ENCODE measurements at regions not wholly inside any gene's neighbourhood (a gene's known extent, or its start where the extent isn't known, plus 50 kb on each side); places are given as distances from the start of the nearest gene placed in this dataset.
"Not testable (repeated sequence)": the region's sequence is repeated elsewhere in the genome, so short reads cannot be mapped to it uniquely, and the experiment has no call there.

DNA sequence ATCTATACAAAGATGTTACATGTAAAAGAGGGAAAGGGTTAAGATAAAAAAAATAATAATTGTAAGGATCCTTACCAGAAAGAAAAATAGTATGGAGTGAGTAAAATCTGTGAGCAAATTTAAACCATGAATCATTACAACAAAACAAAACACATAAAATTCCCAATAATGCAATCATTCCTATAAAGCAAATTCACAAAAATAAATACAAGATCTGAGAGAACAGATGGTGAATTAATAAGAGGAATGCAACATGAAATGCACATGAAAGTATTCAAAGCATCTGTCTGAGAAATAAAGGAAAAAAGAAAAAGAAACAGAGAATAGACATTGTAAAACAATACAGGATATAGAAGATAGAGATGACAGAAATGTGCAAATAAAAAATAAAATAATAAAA lies 681.5 kb upstream of the KLHL1 start:
- DNase-seq (ENCODE audit: low spot score) = no peak

DNA sequence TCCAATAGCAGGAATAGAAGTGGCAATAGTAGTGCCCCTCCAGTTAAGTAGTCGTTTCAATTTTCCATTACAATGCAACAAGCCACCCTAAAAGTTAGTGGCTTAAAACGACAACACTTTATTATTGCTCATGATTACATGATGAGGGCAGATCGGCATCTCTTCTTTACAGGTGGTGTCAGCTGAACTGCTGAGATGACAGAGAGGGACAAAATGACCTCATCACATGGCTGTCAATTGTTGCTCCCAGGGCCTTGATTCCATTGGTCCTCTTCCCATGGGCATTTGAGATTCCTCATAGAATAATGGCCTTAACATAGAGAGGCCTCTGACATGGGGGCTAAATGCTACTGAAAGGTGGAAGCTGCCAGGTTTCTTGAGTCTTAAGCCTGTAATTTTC lies 679.8 kb upstream of the KLHL1 start:
- no peak for DNase-seq (ENCODE audit: low spot score)

DNA sequence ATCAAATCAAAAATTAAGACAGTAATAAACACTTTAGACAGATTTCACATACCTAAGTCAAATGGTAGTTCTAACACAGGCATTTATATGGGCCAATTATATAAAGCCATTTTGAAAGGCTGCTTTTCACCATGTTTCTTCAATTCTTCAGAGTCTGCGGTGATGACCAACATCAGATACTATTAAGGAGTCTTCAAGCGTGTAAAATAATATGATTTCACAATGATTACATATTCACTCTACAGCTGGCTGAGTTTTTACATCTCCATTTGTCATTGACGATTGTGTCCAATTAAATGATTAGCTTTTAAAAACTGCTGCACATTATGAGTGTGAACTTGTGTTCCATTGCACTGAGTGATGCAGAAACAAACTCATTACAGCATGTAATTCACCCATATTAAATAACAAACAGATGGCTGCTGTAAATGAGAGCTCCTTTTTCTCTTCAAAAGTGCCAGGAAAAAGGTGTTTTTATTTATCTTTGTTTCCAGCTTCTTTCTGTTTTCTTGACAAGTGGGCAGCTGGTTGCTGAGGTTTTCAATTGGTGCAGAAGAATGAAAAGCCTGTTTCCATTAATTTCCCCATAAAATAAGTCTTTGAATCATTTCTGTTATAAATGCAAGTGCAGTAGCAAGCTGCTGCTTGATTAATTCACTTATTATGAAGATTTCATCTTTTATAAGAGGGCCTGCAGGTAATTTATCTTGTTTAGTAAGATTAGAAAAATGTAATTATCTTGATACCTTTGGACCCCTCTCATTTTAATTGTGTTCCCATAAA lies 676.1 kb upstream of the KLHL1 start:
- no peak for DNase-seq (ENCODE audit: low spot score)

DNA sequence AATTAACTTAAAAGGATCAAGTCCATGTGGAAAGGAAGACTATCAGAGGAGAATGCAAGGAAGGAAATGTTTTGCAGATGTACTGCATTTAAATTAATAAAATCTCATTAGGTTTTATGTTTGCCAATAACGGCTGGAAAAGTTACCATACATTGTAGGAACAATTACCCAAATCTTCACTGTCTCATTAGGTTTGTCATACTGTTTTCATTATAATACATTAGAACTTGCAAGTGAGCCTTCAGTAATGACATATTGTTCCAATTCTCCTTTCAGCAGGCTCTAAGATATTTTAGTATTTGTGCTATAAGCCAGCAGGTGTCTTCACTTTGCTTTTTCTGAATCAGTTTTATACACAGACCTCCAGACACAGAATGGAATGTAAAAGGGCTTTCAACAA lies 661.6 kb upstream of the KLHL1 start:
- DNase-seq (ENCODE audit: low spot score) = no peak

DNA sequence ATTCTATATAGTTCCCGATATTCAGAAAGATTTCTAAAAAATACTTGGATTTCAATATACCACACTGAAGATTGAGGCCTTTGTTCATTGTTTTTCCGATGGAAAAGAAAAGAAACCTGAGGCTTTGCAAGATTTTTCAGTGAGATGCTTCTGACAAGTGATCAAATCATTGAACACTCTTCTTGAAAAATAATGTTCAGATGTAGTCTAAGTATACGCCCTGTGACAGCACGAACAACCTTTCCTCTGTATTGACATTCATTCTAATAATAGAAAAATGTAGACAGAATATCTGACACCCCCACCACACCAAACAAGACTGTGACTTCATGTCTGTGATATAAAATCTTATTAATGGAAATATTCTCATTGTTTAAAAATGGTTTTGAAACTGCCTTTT lies 650.7 kb upstream of the KLHL1 start:
- no peak for DNase-seq (ENCODE audit: low spot score)

DNA sequence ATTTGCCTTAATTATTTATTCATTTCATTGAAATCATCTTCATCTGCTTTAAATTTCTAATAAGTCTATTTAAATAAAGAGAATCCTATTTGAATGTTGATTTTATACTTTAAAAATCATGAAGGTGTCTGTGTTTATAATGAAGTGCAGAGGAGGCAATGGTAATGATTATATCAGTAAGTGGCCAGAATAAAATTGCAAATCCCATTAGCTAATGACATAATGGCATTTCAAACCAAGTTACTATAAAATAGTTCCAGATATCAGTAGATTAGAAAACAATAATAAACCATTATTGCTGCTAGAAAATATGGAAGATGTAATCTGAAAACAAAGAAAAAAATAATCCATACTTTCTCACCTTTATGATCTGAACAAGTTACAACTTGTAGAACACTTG lies 647.8 kb upstream of the KLHL1 start:
- DNase-seq (ENCODE audit: low spot score) = no peak

DNA sequence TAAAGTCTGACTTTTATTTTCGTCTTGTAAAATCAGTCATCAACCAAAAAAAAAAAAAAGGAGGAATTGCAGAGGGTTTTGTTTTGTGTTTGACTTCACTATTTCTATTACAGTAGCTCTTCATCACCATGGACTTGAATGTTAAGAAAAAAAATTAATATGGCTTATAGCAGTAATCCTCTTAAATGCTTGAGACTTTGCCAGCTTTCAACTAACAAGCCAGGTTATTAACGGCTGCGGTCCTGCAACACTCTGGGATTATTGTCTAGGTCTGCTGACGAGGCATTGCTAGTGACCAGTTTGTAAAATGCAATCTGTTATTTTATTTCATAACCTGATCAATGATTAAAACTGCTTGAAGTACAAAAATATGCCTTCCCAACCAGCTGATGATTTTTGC lies 647.2 kb upstream of the KLHL1 start:
- no peak for DNase-seq (ENCODE audit: low spot score)

DNA sequence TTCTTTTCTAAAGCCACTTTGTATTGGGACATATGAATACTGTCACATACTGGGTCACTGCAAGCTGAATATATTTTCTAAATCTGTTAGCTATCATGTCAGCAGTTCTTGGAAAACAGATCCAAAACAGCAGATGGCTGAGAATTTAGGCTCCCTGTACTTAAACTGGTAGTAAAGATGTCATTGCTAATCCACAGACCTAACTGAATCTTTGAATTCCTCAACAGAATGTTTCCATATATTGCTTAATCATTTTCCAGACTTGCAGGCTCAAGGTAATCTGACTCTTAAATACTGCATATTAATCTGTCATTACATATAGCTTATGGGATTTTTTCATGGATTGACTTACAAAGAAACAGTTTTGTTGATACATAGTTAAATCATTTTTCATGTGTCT lies 639.0 kb upstream of the KLHL1 start:
- DNase-seq (ENCODE audit: low spot score) = no peak

DNA sequence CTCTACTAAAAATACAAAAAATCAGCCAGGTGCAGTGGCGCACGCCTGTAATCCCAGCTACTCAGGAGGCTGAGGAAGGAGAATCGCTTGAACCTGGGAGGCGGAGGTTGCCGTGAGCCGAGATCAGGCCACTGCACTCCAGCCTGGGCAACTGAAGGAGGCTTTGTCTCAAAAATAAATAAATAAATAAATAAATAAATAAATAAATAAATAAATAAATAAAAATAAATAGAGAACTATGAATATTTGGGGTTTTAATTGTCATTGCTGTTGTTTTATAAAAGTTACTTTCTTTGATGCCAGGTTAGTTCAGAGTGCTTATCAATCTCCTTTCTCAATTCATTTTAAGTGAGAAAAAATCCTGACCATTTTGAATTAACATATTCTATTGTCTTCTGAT lies 638.2 kb upstream of the KLHL1 start:
- DNase-seq (ENCODE audit: low spot score) = not testable (repeated sequence)

DNA sequence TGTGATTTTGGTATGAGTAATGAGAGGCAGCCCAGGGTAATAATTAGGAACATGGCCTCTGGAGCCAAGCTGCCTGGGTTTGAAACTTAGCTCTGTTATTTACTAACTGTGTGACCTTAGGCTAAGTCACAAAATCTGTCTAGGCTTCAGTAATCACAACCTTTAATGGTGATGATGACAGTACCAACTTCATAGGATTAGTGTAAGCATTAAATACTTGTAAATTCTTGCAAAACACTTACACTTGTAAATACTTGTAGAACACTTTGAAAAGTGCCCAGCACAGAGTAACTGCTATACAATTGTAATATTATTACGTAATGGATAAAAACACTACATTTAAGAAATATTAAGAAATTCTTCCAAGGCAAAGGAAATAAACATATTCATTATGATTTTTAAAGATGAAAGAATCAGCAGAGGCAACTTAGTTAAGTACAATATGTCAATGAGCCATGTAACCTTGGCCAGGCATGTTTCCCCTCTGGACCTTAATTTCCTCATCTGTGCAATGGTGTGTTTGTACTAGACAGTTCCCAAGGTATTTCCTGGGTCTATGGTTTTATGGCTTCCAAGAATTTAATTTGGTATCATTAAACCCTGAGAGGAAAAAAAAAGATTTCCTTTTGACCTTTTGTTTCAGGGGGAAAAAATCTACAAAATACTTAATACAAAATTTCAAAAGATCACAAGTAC lies 628.5 kb upstream of the KLHL1 start:
- DNase-seq (ENCODE audit: low spot score) = no peak

DNA sequence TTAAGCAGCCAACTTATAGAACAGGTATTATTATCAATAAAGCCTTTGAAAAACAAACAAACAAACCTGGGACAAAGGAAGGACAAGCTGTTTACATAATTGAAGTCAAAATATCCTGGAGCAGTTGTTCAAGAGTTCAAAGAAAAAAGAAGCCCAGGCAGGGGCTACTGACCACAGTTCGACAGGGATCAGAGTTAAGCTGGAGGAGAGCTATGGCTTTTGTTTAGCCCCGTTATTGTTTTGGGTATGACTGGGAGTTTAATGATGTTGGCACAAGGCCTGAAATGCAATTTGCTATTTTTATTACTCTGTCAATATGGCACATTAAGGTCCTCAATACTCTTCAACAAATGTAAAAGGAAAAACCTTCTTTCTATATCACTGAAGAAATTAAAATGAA lies 624.4 kb upstream of the KLHL1 start:
- no peak for DNase-seq (ENCODE audit: low spot score)

DNA sequence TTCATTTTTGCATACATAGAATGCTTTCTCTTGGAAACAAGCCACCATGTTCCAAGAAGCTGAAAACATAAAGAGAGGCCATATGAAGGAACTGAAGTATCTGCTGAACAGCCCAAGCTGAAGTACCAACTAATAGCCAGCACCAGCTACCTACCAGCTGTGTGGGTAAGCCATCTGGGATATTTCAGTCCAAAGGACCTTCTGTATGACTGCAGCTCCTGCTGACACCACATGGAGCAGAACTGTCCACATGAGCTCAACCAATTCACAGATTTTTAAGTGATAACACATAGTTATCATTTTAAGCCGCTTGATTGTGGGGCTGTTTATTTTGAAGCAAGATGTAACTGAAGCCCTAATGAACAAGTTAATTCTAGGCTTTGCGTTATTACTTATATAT lies 621.1 kb upstream of the KLHL1 start:
- no peak for DNase-seq (ENCODE audit: low spot score)

DNA sequence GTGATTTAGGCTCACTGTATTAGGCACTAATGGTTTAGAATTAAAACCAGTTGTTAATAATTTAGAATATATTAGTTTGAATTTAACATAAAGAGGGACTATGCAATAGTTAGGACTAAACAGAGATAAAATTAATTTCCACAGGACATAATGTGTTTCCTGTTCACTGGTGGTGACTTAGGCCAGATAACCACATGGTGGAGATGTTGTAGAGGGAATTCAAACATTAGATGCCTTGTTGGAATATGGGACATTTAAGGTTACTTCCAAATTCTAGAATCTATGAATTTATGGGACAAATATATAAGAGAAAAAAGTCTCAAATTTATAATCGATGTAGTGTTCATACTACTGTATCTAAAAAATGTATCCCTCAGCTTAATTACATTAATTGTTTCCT lies 615.5 kb upstream of the KLHL1 start:
- no peak for DNase-seq (ENCODE audit: low spot score)

DNA sequence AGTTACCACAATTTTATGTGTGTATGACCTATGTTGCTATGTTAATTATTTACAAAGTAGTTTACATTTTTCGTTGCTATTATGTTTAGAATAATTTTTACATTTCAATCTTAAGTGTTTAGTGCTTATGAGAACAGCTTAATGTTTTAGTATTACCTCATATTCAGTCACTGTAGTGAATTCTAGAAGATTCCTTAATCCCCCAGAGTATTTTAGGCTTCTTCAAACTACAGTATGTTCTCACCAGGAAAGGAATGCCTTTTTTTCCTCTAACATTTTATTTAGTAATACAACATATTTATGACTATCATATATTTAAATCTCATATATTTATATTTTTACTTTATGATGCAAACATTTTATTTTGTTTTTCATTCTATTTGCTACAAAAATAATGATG lies 612.1 kb upstream of the KLHL1 start:
- no peak for DNase-seq (ENCODE audit: low spot score)

DNA sequence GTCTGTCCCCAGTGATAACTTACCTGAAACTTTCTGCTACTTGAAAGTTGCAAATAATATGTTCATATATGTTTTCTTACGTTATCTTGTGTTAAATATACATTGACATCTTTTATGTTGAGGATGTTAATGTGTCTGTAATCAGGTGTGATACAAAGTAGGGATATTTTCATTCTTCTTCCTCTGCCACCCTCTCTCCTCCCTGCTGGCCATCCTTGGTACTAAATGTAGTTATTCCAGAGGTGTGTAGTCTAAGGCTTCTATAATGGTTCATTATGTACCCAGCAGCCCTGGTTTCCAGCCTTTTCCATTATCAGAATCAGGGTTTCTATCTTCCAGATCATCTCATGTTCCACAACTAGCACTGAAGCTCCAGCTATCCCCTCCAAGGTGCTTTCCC lies 606.7 kb upstream of the KLHL1 start:
- no peak for DNase-seq (ENCODE audit: low spot score)

DNA sequence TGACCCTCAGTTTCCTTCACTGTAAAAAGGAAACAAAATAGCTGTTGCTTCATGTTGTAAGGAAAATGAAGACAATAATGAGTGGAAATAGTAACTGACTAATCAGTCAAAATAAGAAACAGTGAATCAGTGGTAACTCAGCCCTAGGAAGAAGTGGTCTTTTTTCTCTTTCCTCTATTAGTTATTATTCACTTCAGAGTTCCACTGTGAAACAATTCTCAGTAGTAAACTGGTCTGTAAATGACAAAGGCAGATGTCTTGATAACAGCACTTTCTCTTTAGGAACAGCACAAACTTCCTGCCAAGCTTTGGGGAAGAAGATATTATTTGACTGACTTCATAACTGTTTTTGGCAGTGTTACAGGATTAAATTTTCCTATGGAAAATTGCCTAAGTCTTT lies 600.5 kb upstream of the KLHL1 start:
- no peak for DNase-seq (ENCODE audit: low spot score)

DNA sequence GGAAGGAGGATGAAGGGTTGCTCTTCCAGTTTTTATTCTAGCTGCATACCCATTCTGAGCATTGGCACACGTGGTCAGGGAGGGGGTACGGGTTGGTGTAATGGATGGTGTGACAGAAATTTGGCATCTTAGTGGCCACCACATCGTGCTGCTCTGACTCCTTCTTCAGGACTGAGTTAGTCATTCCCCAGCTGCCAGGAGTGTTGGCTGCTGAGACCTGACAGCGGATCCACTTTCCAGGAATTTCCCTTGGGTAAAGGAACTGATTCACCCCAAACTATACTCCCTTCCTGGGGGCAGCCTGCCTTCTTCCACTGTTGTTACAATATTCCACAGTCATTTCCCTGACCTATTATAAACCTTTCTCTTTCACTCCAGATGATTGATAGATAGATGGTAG lies 595.5 kb upstream of the KLHL1 start:
- DNase-seq (ENCODE audit: low spot score) = no peak

DNA sequence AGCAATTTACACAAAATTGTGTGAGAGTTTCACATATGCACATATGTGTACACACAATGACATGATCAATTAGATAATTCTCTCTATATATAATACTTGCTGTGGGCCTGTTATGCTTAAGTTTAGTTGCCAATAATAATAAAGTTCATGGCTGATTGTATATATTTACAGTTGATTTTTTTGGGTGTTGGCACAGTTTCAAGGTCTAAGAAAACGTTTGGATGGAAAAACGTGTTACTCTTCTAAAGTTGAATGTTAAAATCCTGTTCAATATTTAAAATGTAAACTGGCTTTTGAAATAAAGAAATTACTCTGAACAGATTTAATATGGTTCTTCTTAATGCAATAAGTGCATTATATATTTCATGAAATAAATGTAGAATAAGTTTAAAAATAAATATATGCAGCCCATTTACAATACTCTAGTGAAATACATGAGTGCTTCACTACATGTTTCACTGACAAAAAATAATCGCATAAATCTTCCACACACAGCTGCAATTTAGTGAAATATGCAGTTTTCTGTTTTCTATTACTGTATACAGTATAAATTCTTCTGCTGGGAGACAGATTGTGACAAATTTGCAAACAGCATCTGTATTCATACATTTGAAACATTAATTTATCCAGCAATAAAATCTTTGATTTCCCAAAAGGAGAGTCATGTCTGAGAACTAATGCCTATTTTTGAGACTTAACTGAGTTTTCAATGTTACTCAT lies 586.9 kb upstream of the KLHL1 start:
- no peak for DNase-seq (ENCODE audit: low spot score)

DNA sequence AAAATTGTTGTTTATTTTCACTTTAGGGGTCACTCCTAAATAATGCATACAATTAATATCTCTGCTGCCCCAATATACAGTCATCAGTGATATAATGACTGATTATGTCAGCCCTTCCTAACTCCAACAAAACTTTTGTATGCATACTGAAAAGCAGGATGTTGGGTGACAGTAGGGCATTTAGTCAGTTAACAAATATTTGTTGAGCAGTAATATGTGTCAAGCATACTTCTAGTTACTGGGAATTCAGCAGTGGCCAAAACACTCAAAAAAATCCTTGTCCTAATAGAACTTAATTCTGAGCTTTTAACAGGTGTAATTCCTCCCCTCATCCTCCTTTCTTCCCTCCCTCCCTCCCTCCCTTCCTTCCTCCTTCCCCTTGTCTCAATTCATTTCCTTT lies 560.7 kb upstream of the KLHL1 start:
- DNase-seq (ENCODE audit: low spot score) = no peak

DNA sequence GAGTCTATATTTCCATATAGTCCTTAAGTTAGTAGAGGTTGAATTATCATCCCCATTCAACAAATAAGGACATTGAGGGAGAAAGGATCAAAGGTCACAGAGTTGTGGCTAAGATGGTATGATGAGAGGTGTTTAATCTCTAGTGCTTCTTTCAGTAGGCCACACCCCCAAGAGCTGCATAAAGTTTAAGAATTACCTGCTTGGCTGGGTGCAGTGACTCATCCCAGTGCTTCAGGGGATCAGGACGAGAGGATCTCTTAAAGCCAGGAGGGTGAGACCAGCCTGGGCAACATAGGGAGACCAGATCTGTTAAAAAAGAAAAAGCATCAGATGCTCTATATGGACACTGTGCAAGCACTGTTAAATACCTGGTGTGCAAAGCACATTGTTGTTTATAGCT lies 560.0 kb upstream of the KLHL1 start:
- no peak for DNase-seq (ENCODE audit: low spot score)

DNA sequence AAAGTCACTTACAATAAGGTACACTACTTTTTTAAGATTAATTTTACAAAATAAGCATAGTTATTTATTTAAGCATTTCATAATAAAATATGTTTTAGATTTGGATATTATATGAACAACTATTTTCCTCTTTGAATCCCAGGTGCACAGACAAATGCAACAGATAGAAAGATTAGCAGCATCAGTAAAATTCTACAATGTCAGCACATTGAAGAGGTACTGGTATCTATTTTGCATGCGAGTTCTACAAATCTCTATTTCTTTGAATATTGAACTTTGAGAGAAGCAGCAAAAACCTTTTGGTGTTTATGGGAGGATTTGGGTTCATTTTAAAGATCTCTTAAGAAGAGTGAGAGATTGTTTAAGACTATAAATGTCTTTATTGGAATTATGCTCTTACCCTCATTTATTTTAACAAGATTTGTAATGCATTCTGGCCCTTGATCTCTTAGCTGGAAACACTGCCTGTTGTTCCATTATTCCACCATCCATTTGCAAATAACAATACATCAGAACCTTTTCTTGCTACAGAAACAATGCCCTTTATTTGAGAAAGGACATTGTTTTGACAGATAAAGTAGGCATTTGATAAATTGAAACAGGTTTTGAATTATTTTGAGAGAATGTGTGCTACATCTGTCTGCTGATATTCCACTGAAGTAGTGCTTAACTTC lies 558.8 kb upstream of the KLHL1 start:
- no peak for DNase-seq (ENCODE audit: low spot score)

DNA sequence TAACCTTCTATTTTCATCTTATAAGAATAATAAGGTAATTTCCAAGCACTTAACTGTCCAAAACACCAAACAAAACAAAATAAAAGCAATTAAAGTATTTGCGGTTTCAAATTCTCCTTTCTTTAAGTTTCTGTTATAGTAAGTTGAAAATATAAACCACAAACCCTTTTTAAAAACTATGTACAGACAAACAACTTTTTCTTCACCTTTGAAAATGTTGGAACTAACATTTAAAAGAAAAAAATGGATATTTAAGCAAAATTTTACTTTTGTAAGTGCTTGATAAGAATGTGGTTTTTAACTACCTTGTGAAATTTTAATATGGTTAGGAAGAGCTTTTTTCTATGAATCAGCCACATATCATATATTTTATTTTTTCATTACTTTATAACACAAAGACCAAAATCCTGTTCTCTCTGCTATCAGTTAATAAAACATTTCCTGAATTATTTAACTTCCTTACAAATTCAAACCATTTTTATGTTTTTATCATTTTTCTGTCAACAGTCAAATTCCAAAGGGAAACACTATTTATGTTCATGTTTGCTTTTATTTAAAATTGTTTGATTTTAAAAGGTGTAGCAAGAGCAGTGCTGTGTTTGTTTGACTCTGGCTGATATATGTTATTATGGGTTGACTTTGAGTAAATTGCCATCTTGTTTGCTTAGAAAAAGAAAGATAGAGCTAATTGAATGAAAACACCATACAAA lies 554.1 kb upstream of the KLHL1 start:
- DNase-seq (ENCODE audit: low spot score) = no peak

All from AG08396 (cell line).